ENCODE measurements at regions not wholly inside any gene's neighbourhood (a gene's known extent, or its start where the extent isn't known, plus 50 kb on each side); places are given as distances from the start of the nearest gene placed in this dataset.

DNA sequence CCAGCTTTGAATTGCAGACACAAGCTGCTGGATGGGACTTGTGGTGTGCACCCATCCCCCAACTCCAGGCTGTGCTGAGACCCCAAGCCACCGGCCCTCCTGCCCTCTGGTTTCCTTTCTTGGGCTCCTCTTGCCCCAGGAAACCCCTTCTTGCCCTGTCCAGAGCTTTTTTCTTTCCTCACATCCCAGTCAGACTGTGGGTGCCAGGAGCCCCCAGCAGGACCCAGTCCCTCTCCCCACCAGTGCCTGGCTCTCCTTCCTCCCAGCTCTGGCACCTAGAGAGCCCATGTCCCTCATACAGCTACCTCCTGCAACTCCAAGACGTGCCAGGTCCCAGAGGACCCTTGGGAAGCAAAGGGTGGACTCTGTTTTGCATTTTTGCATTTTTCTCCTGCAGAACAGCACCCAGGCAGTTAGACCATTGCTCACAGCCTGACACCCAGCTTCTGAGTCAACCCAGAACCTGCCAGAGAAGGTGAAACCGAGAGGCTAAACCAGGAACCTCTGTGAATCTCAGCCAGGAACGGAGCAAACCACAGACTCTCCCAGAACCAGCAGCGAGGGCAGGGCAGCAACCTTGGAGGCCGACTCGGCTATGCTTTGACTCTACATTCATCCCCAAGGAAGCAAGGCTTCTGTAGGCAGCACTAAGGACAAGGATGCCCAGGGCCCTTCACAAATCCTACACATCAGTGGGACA, 221.1 kb downstream of the ANAPC1 start:
- Mint-ChIP-seq H3K36me3 (ENCODE audit: low read depth) (no peaks in the 10 kb centered on the region; the same call in 1 of the 2 replicates), H3K4me1 (ENCODE audit: low read depth) (peaks cover 48% of the 10 kb centered on the region), H3K4me3 (peak overlapping the region; percentile 68), H3K27ac (peak overlapping the region; percentile 90), H3K27me3 (ENCODE audit: insufficient read depth) (peaks cover 3% of the 10 kb centered on the region; the same call in 1 of the 2 replicates), H3K9me3 (no peaks in the 10 kb centered on the region)
- no peak for DNase-seq
- TF ChIP-seq, protein P1, sequence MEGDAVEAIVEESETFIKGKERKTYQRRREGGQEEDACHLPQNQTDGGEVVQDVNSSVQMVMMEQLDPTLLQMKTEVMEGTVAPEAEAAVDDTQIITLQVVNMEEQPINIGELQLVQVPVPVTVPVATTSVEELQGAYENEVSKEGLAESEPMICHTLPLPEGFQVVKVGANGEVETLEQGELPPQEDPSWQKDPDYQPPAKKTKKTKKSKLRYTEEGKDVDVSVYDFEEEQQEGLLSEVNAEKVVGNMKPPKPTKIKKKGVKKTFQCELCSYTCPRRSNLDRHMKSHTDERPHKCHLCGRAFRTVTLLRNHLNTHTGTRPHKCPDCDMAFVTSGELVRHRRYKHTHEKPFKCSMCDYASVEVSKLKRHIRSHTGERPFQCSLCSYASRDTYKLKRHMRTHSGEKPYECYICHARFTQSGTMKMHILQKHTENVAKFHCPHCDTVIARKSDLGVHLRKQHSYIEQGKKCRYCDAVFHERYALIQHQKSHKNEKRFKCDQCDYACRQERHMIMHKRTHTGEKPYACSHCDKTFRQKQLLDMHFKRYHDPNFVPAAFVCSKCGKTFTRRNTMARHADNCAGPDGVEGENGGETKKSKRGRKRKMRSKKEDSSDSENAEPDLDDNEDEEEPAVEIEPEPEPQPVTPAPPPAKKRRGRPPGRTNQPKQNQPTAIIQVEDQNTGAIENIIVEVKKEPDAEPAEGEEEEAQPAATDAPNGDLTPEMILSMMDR (IDR thresholded peaks at IDR 0.05): no peak

DNA sequence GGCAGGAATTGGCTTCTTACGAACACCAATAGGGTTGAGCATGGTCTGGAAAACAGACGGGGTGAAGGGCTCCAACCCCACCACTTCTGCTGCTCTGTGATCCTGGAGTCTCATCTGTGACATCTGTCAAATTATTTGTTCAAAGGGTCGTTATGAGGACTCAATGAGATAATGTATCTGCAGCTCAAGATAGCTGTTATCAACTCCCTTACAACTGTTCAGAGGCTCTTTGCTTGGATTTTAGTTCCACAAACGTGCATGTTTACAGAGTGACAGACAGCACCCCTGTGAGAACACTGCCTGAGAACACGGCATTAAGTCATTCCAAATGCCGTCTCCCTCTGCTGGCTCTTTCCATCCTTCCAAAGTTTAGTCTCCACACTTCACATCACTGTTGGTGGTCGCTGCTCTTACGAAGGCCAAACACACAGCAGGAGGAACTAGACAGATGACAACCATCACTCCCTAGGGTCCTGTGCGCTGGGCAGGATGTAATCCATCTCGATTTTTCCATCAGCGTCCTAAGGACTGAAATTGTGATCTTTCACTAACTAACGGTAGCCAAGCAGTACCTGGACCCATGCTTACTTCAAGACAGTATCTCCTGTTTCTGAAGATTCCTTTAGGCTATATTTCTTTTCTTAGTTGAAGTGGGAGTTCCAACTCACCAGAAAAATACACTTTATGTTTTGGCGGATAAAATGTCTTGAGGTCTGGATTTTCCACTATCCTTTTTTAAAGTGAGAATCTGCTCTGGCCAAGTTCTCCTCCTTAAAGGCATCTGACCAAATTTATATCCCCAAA, 220.3 kb downstream of the ANAPC1 start:
- Mint-ChIP-seq H3K27ac (peak overlapping the region; percentile 32), H3K36me3 (ENCODE audit: low read depth) (no peaks in the 10 kb centered on the region; the same call in 1 of the 2 replicates), H3K4me1 (ENCODE audit: low read depth) (peaks cover 48% of the 10 kb centered on the region), H3K9me3 (no peaks in the 10 kb centered on the region), H3K27me3 (ENCODE audit: insufficient read depth) (peaks cover 3% of the 10 kb centered on the region; the same call in 1 of the 2 replicates), H3K4me3 (no peak overlapping the region)
- TF ChIP-seq, protein P1 (IDR thresholded peaks at IDR 0.05): peak; percentile 48; the same call in 1 of the 2 replicates
- no peak for DNase-seq

DNA sequence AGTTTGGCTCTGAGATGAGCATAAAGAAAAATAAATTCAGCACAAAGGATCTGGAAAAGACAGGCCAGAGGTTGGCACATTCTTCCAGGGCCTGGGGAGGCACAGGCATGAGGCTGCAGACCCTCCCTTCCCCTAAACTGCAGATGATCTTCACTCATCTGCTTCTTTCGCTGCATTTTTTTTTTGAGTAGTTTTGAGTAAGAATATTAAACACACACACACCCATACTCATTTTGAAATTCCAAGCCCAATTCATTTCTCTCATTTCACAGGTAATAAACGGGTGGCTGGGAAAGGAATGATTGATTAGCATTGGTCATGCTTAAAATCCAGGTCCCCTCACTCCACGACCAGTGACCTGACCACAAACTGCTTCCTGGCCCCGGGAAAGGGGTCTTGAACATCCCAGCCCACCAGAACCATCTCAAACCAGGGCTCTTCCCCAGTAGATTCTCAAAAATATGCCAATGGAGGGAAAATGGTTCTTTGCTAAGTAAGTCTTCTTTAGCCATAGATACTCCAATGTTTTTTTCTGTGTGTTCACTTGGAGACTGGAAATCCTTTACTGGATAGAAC, 219.6 kb downstream of the ANAPC1 start:
- Mint-ChIP-seq H3K27me3 (ENCODE audit: insufficient read depth) (peaks cover 3% of the 10 kb centered on the region; the same call in 1 of the 2 replicates), H3K4me1 (ENCODE audit: low read depth) (peaks cover 44% of the 10 kb centered on the region), H3K36me3 (ENCODE audit: low read depth) (no peaks in the 10 kb centered on the region; the same call in 1 of the 2 replicates), H3K9me3 (no peaks in the 10 kb centered on the region), H3K4me3 (no peak overlapping the region), H3K27ac (no peak overlapping the region)
- TF ChIP-seq, protein P1 (IDR thresholded peaks at IDR 0.05): no peak
- no peak for DNase-seq

DNA sequence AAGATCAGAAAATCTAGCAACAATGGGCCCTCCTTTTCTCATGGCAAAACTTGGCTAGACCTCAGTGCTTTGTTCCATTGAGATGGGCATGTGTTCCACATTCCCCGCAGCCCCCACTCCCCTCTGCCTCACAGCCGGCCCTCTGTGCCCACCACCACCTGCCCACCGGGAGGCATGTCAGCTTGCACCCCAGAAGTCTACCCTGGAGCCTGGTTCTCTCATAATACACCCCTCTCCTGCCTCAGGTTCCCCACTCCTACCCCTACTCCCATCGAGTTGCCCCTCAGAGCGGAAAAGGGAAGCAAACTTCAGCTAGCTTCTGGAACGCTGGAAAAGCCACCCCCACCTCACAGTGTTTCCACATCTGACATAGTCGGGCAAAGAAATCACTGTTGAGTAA, 219.0 kb downstream of the ANAPC1 start:
- DNase-seq: no peak
- Mint-ChIP-seq H3K4me3 (no peak overlapping the region), H3K9me3 (no peaks in the 10 kb centered on the region), H3K4me1 (ENCODE audit: low read depth) (peaks cover 37% of the 10 kb centered on the region), H3K36me3 (ENCODE audit: low read depth) (no peaks in the 10 kb centered on the region; the same call in 1 of the 2 replicates), H3K27me3 (ENCODE audit: insufficient read depth) (peaks cover 3% of the 10 kb centered on the region; the same call in 1 of the 2 replicates), H3K27ac (no peak overlapping the region)
- TF ChIP-seq, protein P1 (IDR thresholded peaks at IDR 0.05): no peak

DNA sequence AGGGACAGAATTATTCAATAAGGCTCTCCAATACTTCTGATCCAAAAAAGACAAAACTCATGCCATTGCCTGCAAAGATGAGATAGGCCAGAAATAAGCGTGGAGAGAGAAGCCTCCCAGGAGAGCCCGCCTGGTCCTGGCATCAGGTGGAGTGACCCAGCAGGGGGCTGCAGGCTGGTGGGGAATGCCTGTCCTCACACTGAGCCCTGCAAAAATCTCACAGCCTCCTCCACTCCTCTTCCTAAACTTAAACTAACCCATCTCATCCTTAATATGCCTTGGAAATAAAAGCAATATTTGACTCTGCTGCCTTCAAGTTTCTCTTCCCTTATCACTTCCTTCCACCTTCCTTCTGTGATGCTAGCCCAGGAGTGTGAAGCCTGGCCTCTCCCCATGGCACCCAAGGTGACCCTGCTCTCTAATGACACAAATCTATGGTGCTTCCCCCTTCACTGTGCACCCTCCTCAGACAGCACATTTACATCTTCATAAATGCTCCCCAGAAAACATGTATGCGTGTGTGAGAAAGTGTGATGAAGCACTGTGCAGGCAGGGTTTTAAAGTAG, 218.4 kb downstream of the ANAPC1 start:
- Mint-ChIP-seq H3K9me3 (no peaks in the 10 kb centered on the region), H3K36me3 (ENCODE audit: low read depth) (no peaks in the 10 kb centered on the region; the same call in 1 of the 2 replicates), H3K4me1 (ENCODE audit: low read depth) (peaks cover 33% of the 10 kb centered on the region), H3K27ac (no peak overlapping the region), H3K27me3 (ENCODE audit: insufficient read depth) (peaks cover 5% of the 10 kb centered on the region), H3K4me3 (no peak overlapping the region)
- TF ChIP-seq, protein P1 (IDR thresholded peaks at IDR 0.05): no peak
- no peak for DNase-seq
